ENCODE measurements at regions not wholly inside any gene's neighbourhood (a gene's known extent, or its start where the extent isn't known, plus 50 kb on each side); places are given as distances from the start of the nearest gene placed in this dataset.

- ChIA-PET CTCF (no interaction called here), RAD21 (ENCODE audit: low non-redundant PET in 1 of 2, low total read pairs in 2 of 2, uncharacterized antibody in 2 of 2, unreplicated experiment in 2 of 2) (no interaction called here)
- H2AFZ ChIP-seq (ENCODE audit: low read depth, low read length, poor library complexity, severe bottlenecking): no peak overlapping the region
Observed at GRCh38 chr6:168238159-168238909, 81.2 kb downstream of the DACT2 start.

More at GRCh38 chr6:168238159-168238909, 81.2 kb downstream of the DACT2 start:
- no peak for TF ChIP-seq MAX (IDR thresholded peaks at IDR 0.05)
- TF ChIP-seq ZFX (IDR thresholded peaks at IDR 0.05): no peak
- no peak for TF ChIP-seq EZH2phosphoT487 (IDR thresholded peaks at IDR 0.05; ENCODE audit: borderline replicate concordance)
- TF ChIP-seq JUND (IDR thresholded peaks at IDR 0.05): no peak
- no peak for TF ChIP-seq ZBTB33 (IDR thresholded peaks at IDR 0.05; ENCODE audit: extremely low read depth, insufficient replicate concordance, low read length)
- no peak for TF ChIP-seq CTCF (IDR thresholded peaks at IDR 0.05 in 2 of 3, conservative IDR thresholded peaks at IDR 0.05 in 1 of 3; ENCODE audit: borderline replicate concordance in 1 of 3, insufficient read depth in 1 of 3, low read depth in 2 of 3, low read length in 2 of 3)
- TF ChIP-seq ZNF274 (IDR thresholded peaks at IDR 0.05; ENCODE audit: low read depth, low read length): no peak
- TF ChIP-seq REST (IDR thresholded peaks at IDR 0.05; ENCODE audit: low read depth): no peak
- no peak for TF ChIP-seq EGR1 (IDR thresholded peaks at IDR 0.05; ENCODE audit: low read depth)
- TF ChIP-seq YY1 (IDR thresholded peaks at IDR 0.05; ENCODE audit: extremely low read depth, insufficient replicate concordance, low read depth, low read length): no peak
- TF ChIP-seq CEBPB (IDR thresholded peaks at IDR 0.05; ENCODE audit: low read depth): no peak
- no peak for TF ChIP-seq POLR2AphosphoS5 (IDR thresholded peaks at IDR 0.05; ENCODE audit: low read depth, low read length)
- no peak for TF ChIP-seq SP1 (IDR thresholded peaks at IDR 0.05; ENCODE audit: low read depth)
- TF ChIP-seq EZH2 (IDR thresholded peaks at IDR 0.05): no peak
- TF ChIP-seq ELF1 (IDR thresholded peaks at IDR 0.05; ENCODE audit: borderline replicate concordance, low read depth): no peak
- TF ChIP-seq TCF7L2 (IDR thresholded peaks at IDR 0.05; ENCODE audit: borderline replicate concordance, extremely low read depth, insufficient read depth, insufficient read length): no peak
- no peak for TF ChIP-seq SIN3A (IDR thresholded peaks at IDR 0.05; ENCODE audit: low read depth)
- TF ChIP-seq FOSL1 (IDR thresholded peaks at IDR 0.05; ENCODE audit: low read depth): no peak
- no peaks in the 10 kb centered on the region for H3K4me1 ChIP-seq (ENCODE audit: control insufficient read depth in 1 of 2, insufficient read depth in 2 of 2, low read length in 2 of 2)
- no peak overlapping the region for H3K9ac ChIP-seq (ENCODE audit: low read length)
- no peaks in the 10 kb centered on the region for H3K79me2 ChIP-seq (ENCODE audit: insufficient read depth, low read length)
- no peaks in the 10 kb centered on the region for H3K9me2 ChIP-seq (ENCODE audit: insufficient read depth)
- intact Hi-C loops (cut with micrococcal nuclease): no loop called here
- ATAC-seq (no peak), DNase-seq (ENCODE audit: low read depth, low spot score) (no peak)
- no peak overlapping the region for H3K4me3 ChIP-seq (replicated peaks in 1 of 2; ENCODE audit: low read depth in 1 of 2, low read length in 2 of 2)
- H3K9me3 ChIP-seq (ENCODE audit: control insufficient read depth in 1 of 2, insufficient read depth in 1 of 2, low read depth in 1 of 2, low read length in 2 of 2): no peaks in the 10 kb centered on the region
- H3K27ac ChIP-seq (ENCODE audit: low read depth, low read length): no peak overlapping the region
- H4K20me1 ChIP-seq (ENCODE audit: insufficient read depth): no peaks in the 10 kb centered on the region
- H3K36me3 ChIP-seq (ENCODE audit: control insufficient read depth in 1 of 2, insufficient read depth in 2 of 2, low read length in 2 of 2): no peaks in the 10 kb centered on the region
- H3K4me2 ChIP-seq (ENCODE audit: low read length): no peak overlapping the region
- POLR2A ChIA-PET: no interaction called here
- no TSS peak for BruUV-seq (replicated peaks)
- H3K27me3 ChIP-seq (ENCODE audit: insufficient read depth, low read length): no peaks in the 10 kb centered on the region
